Tibial nerve (tissue), 4 donors: ENCODE measurements at regions not wholly inside any gene's neighbourhood (a gene's known extent, or its start where the extent isn't known, plus 50 kb on each side); places are given as distances from the start of the nearest gene placed in this dataset.

ENCODE experiments used
- CTCF ChIP-seq, 5 experiments: fragments of 200-600 bp in 3 of 5; fragments of 450-650 bp in 2 of 5; sonication (generic) in 3 of 5; IDR thresholded peaks; one replicate each; pipeline ENCODE4 v1.5.1; 2016 to 2019; ENCODE audit warnings: antibody characterized with exemption in 5 of 5, mild to moderate bottlenecking in 3 of 5, moderate library complexity in 2 of 5
- EP300 ChIP-seq, 2 donors: sonication (generic); formaldehyde crosslinking; IDR thresholded peaks; one replicate each; pipeline ENCODE4 v1.6.1; 2017; ENCODE audit warnings: antibody characterized with exemption in 2 of 2, mild to moderate bottlenecking in 1 of 2
- POLR2A ChIP-seq, 2 donors: fragments of 450-650 bp; IDR thresholded peaks; one replicate each; pipeline ENCODE4 v1.6.1; 2017; ENCODE audit warnings: antibody characterized with exemption in 2 of 2, mild to moderate bottlenecking in 2 of 2, moderate library complexity in 2 of 2

- TF ChIP-seq CTCF (IDR thresholded peaks at IDR 0.05) (no peak), POLR2A (IDR thresholded peaks at IDR 0.05) (no peak), EP300 (IDR thresholded peaks at IDR 0.05) (no peak)
Observed at GRCh38 chr12:29867823-29868222, 84.1 kb upstream of the TMTC1 start.
